Osteoblast (primary cell): ENCODE measurements at regions not wholly inside any gene's neighbourhood (a gene's known extent, or its start where the extent isn't known, plus 50 kb on each side); places are given as distances from the start of the nearest gene placed in this dataset.

Source experiments
- DNase-seq: peaks from one replicate; pipeline ENCODE4 v3.0.0; 2011; ENCODE audit warnings: low spot score, mixed read lengths; ENCODE audit not compliant: insufficient read length; ENCODE audit errors: missing footprints
- H2AFZ ChIP-seq: 2 replicates; pipeline ENCODE4 v1.6.0; 2011; ENCODE audit warnings: mild to moderate bottlenecking, low read length
- H3K27ac ChIP-seq: 2 replicates; pipeline ENCODE4 v1.5.1; 2011; ENCODE audit warnings: mild to moderate bottlenecking, low read depth, low read length, moderate library complexity
- H3K27me3 ChIP-seq: 2 replicates; pipeline ENCODE4 v1.6.0; 2012; ENCODE audit warnings: mild to moderate bottlenecking, control low read depth, inconsistent platforms, low read length, moderate library complexity; ENCODE audit not compliant: insufficient read depth
- H3K36me3 ChIP-seq: 2 replicates; pipeline ENCODE4 v1.5.1; 2011; ENCODE audit warnings: mild to moderate bottlenecking, low read length, control low read depth, moderate library complexity; ENCODE audit not compliant: insufficient read depth
- H3K4me1 ChIP-seq: 2 replicates; pipeline ENCODE4 v1.5.1; 2011; ENCODE audit warnings: mild to moderate bottlenecking, low read length, control low read depth, moderate library complexity; ENCODE audit not compliant: insufficient read depth
- H3K4me2 ChIP-seq: 2 replicates; pipeline ENCODE4 v1.6.0; 2011; ENCODE audit warnings: mild to moderate bottlenecking, low read length; ENCODE audit not compliant: insufficient read depth
- H3K4me3 ChIP-seq: fragments of 200-600 bp; sonication (generic); 3 replicates; pipeline ENCODE4 v1.5.1; 2012; ENCODE audit warnings: mild to moderate bottlenecking, low read length, inconsistent platforms; ENCODE audit not compliant: insufficient read depth
- H3K79me2 ChIP-seq: 2 replicates; pipeline ENCODE4 v1.6.0; 2012; ENCODE audit warnings: mild to moderate bottlenecking, low read length, control low read depth, inconsistent platforms; ENCODE audit not compliant: insufficient read depth
- H3K9me3 ChIP-seq: 2 replicates; pipeline ENCODE4 v1.5.1; 2011; ENCODE audit warnings: low read depth, low read length, control low read depth
- H4K20me1 ChIP-seq: 2 replicates; pipeline ENCODE4 v1.6.0; 2012; ENCODE audit warnings: mild to moderate bottlenecking, low read length, control low read depth; ENCODE audit not compliant: insufficient read depth
- CTCF ChIP-seq: IDR thresholded peaks from 2 replicates; pipeline ENCODE4 v1.5.1; 2011; ENCODE audit warnings: mild to moderate bottlenecking, low read depth, low read length, moderate library complexity; ENCODE audit errors: extremely low read depth

- no peak for DNase-seq
- Histone ChIP-seq H4K20me1 (no peaks in the 10 kb centered on the region), H3K27ac (no peak overlapping the region), H3K4me3 (no peak overlapping the region), H3K79me2 (no peaks in the 10 kb centered on the region), H3K27me3 (no peaks in the 10 kb centered on the region), H3K9me3 (peaks cover 4% of the 10 kb centered on the region), H3K36me3 (no peaks in the 10 kb centered on the region), H3K4me2 (no peak overlapping the region), H2AFZ (no peak overlapping the region), H3K4me1 (peaks cover 7% of the 10 kb centered on the region)
- TF ChIP-seq CTCF = no peak
Observed at GRCh38 chr9:22232971-22233370, 213.7 kb upstream of the DMRTA1 start.

- TF ChIP-seq CTCF = no peak
- DNase-seq = peak; percentile 73
- Histone ChIP-seq H3K4me2 (peak overlapping the region; percentile 62), H3K4me3 (no peak overlapping the region), H4K20me1 (no peaks in the 10 kb centered on the region), H3K79me2 (no peaks in the 10 kb centered on the region), H3K27me3 (peaks cover 10% of the 10 kb centered on the region), H3K27ac (peak overlapping the region; percentile 75), H2AFZ (no peak overlapping the region), H3K9me3 (no peaks in the 10 kb centered on the region), H3K36me3 (no peaks in the 10 kb centered on the region), H3K4me1 (peaks cover 21% of the 10 kb centered on the region)
Observed at GRCh38 chr9:22237497-22238363, 208.9 kb upstream of the DMRTA1 start.

GRCh38 chr9:22238809-22239684 lies 207.6 kb upstream of the DMRTA1 start:
- no peaks in the 10 kb centered on the region for H3K9me3 ChIP-seq

More at GRCh38 chr9:22238809-22239684, 207.6 kb upstream of the DMRTA1 start:
- DNase-seq = no peak
- Histone ChIP-seq H3K36me3 (no peaks in the 10 kb centered on the region), H3K4me1 (peaks cover 21% of the 10 kb centered on the region), H4K20me1 (no peaks in the 10 kb centered on the region), H3K79me2 (no peaks in the 10 kb centered on the region), H2AFZ (peak overlapping the region; percentile 4), H3K4me3 (no peak overlapping the region), H3K27ac (peak overlapping the region; percentile 75), H3K4me2 (peak overlapping the region; percentile 62), H3K27me3 (peaks cover 14% of the 10 kb centered on the region)
- TF ChIP-seq CTCF = peak; percentile 60
